Gastrocnemius medialis (tissue), 4 donors: ENCODE measurements at regions not wholly inside any gene's neighbourhood (a gene's known extent, or its start where the extent isn't known, plus 50 kb on each side); places are given as distances from the start of the nearest gene placed in this dataset.

ENCODE experiments used
- POLR2A ChIP-seq, 2 donors: fragments of 450-650 bp; IDR thresholded peaks; one replicate each; pipeline ENCODE4 v1.6.1; 2017; ENCODE audit warnings: antibody characterized with exemption in 2 of 2, mild to moderate bottlenecking in 2 of 2, moderate library complexity in 2 of 2
- TF ChIP-seq, protein P1 (sequence below), 5 experiments: fragments of 450-650 bp in 3 of 5; fragments of 200-600 bp in 2 of 5; sonication (generic) in 2 of 5; IDR thresholded peaks in 4 of 5; conservative IDR thresholded peaks in 1 of 5; 1 replicate in 4 of 5; 2 replicates in 1 of 5; pipeline ENCODE4 v1.5.1; 2016 to 2019; ENCODE audit warnings: antibody characterized with exemption in 5 of 5, mild to moderate bottlenecking in 3 of 5, moderate library complexity in 3 of 5

DNA sequence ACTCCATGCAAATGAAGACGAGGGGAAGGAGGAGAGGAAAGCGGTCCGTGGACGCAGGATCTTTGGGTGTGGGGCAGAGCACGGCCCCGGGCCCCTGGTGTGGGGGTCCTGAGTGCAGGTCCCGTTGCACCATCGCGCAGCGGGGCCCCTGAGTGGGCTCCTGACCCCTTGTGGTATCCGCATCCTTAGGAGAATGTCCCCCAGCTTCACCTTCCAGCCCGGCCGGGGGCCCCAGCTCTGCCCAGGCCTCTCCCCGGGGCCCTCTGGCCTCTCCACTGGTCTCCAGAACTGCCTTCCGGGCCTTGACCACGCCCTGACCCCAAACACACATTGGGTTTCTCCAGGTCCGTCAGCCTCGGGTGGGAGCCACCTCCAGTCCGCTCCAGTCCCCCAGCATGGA is 431.8 kb upstream of the SALL3 start:
- TF ChIP-seq, protein P1, sequence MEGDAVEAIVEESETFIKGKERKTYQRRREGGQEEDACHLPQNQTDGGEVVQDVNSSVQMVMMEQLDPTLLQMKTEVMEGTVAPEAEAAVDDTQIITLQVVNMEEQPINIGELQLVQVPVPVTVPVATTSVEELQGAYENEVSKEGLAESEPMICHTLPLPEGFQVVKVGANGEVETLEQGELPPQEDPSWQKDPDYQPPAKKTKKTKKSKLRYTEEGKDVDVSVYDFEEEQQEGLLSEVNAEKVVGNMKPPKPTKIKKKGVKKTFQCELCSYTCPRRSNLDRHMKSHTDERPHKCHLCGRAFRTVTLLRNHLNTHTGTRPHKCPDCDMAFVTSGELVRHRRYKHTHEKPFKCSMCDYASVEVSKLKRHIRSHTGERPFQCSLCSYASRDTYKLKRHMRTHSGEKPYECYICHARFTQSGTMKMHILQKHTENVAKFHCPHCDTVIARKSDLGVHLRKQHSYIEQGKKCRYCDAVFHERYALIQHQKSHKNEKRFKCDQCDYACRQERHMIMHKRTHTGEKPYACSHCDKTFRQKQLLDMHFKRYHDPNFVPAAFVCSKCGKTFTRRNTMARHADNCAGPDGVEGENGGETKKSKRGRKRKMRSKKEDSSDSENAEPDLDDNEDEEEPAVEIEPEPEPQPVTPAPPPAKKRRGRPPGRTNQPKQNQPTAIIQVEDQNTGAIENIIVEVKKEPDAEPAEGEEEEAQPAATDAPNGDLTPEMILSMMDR (IDR thresholded peaks at IDR 0.05 in 4 of 5, conservative IDR thresholded peaks at IDR 0.05 in 1 of 5): no peak
- no peak for TF ChIP-seq POLR2A (IDR thresholded peaks at IDR 0.05)
